ENCODE measurements at regions not wholly inside any gene's neighbourhood (a gene's known extent, or its start where the extent isn't known, plus 50 kb on each side); places are given as distances from the start of the nearest gene placed in this dataset.

- no peak for TF ChIP-seq POLR2A (IDR thresholded peaks at IDR 0.05; ENCODE audit: low read depth)
- TF ChIP-seq POLR2AphosphoS5 (IDR thresholded peaks at IDR 0.05): no peak
- TF ChIP-seq EP300 (IDR thresholded peaks at IDR 0.05): no peak
- TF ChIP-seq CTCF (IDR thresholded peaks at IDR 0.05): no peak
- DNase-seq (ENCODE audit: extremely low spot score): no peak
- Histone ChIP-seq H3K9me3 (no peaks in the 10 kb centered on the region), H3K4me3 (no peak overlapping the region), H3K36me3 (no peaks in the 10 kb centered on the region), H3K27me3 (no peaks in the 10 kb centered on the region), H3K27ac (replicated peaks in 1 of 4) (peak overlapping the region in 2 of 4 donors; percentile 33 to 44), H3K4me1 (peaks cover 6 to 13% (median 10%) of the 10 kb centered on the region in 4 donors)
- intact Hi-C loops (cut with DNase I): no loop called here
- WGBS: 46% methylated on average over 6 of the region's 6 CpGs
These were observed 586.0 kb downstream of the EBF1 start for GRCh38 chr5:158513490-158514318.

- Histone ChIP-seq H3K9me3 (peaks cover 0 to 11% (median 7%) of the 10 kb centered on the region in 4 donors), H3K36me3 (no peaks in the 10 kb centered on the region), H3K27me3 (no peaks in the 10 kb centered on the region), H3K27ac (replicated peaks in 1 of 4) (no peak overlapping the region), H3K4me3 (no peak overlapping the region), H3K4me1 (peaks cover 6 to 13% (median 10%) of the 10 kb centered on the region in 4 donors)
- TF ChIP-seq POLR2AphosphoS5 (IDR thresholded peaks at IDR 0.05) (no peak), POLR2A (IDR thresholded peaks at IDR 0.05; ENCODE audit: low read depth) (no peak), CTCF (IDR thresholded peaks at IDR 0.05) (no peak), EP300 (IDR thresholded peaks at IDR 0.05) (no peak)
- intact Hi-C loops (cut with DNase I): no loop called here
- DNase-seq (ENCODE audit: extremely low spot score): no peak
These were observed 588.3 kb downstream of the EBF1 start for GRCh38 chr5:158511454-158511853.

- 97% methylated on average over 7 of the region's 7 CpGs for WGBS
- TF ChIP-seq POLR2A (IDR thresholded peaks at IDR 0.05; ENCODE audit: low read depth): no peak
- TF ChIP-seq EP300 (IDR thresholded peaks at IDR 0.05): no peak
- TF ChIP-seq CTCF (IDR thresholded peaks at IDR 0.05): no peak
- no peak for TF ChIP-seq POLR2AphosphoS5 (IDR thresholded peaks at IDR 0.05)
- intact Hi-C loops (cut with DNase I): no loop called here
These were observed 589.2 kb downstream of the EBF1 start for GRCh38 chr5:158510479-158510878.

GRCh38 chr5:158506648-158507047, 593.1 kb downstream of the EBF1 start:
- Histone ChIP-seq H3K27ac (replicated peaks in 1 of 4) (no peak overlapping the region), H3K4me1 (no peaks in the 10 kb centered on the region), H3K36me3 (no peaks in the 10 kb centered on the region), H3K4me3 (no peak overlapping the region), H3K9me3 (peaks cover 0 to 22% (median 20%) of the 10 kb centered on the region in 4 donors), H3K27me3 (no peaks in the 10 kb centered on the region)
- intact Hi-C loops (cut with DNase I): no loop called here
- no peak for TF ChIP-seq POLR2AphosphoS5 (IDR thresholded peaks at IDR 0.05)
- no peak for TF ChIP-seq CTCF (IDR thresholded peaks at IDR 0.05)
- no peak for TF ChIP-seq EP300 (IDR thresholded peaks at IDR 0.05)
- TF ChIP-seq POLR2A (IDR thresholded peaks at IDR 0.05; ENCODE audit: low read depth): no peak
- DNase-seq (ENCODE audit: extremely low spot score): no peak
- 89% methylated on average over 1 of the region's 1 CpG for WGBS

More at GRCh38 chr5:158510479-158510878, 589.2 kb downstream of the EBF1 start:
- Histone ChIP-seq H3K9me3 (peaks cover 0 to 20% (median 16%) of the 10 kb centered on the region in 4 donors), H3K4me1 (peaks cover 6 to 13% (median 10%) of the 10 kb centered on the region in 4 donors), H3K36me3 (no peaks in the 10 kb centered on the region), H3K27ac (replicated peaks in 1 of 4) (no peak overlapping the region), H3K27me3 (no peaks in the 10 kb centered on the region), H3K4me3 (no peak overlapping the region)
- DNase-seq (ENCODE audit: extremely low spot score): no peak

Data from esophagus muscularis mucosa (tissue), 4 donors.